ENCODE measurements at regions not wholly inside any gene's neighbourhood (a gene's known extent, or its start where the extent isn't known, plus 50 kb on each side); places are given as distances from the start of the nearest gene placed in this dataset.

DNA sequence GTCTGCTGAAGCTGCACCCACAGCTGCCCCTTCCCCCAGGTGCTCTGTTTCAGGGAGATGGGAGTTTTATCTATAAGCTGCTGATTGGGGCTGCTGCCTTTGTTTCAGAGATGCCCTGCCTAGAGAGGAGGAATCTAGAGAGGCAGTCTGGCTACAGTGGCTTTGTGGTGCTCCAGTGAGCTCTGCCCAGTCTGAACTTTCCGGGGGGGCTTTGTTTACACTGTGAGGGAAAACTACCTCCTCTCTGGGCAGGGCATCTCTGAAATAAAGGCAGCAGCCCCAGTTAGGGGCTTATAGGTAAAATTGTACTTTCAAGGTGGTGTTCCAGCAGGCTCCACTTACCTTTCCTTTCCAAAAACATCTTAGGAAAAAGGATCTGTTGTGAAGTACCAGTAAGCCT is 242.2 kb downstream of the SPRY1 start:
- TF ChIP-seq CTCF (IDR thresholded peaks at IDR 0.05 in 8 of 11, conservative IDR thresholded peaks at IDR 0.05 in 3 of 11) (no peak), POLR2A (IDR thresholded peaks at IDR 0.05) (no peak)
